Heart left ventricle (tissue), 13 donors: ENCODE measurements at regions not wholly inside any gene's neighbourhood (a gene's known extent, or its start where the extent isn't known, plus 50 kb on each side); places are given as distances from the start of the nearest gene placed in this dataset.

Experiments
- POLR2A ChIP-seq, 2 donors: fragments of 450-650 bp; IDR thresholded peaks; one replicate each; pipeline ENCODE4 v1.6.1; 2017; ENCODE audit warnings: antibody characterized with exemption in 2 of 2, mild to moderate bottlenecking in 2 of 2, moderate library complexity in 2 of 2
- TF ChIP-seq, protein P1 (sequence below), 12 donors: fragments of 200-600 bp; sonication (generic) in 4 of 12; IDR thresholded peaks; one replicate each; pipeline versions ENCODE4 v1.5.0 to v1.8.0; 2018 to 2022; ENCODE audit warnings: antibody characterized with exemption in 12 of 12, mild to moderate bottlenecking in 5 of 12
- donor health status: ischemic (EF 13 %, LVEDD 7.1; RV severe dilation, severe dysfunction).
- donor health status: DM: no; HTN: yes; CAD: no.
- donor health status: DM: no; HTN: no; CAD: no.
- donor health status: ischemic (EF 25% LVEDD 6.9; RV normal size, moderate dysfunction).
- donor health status: ischemic (EF 25% LVEDD 5.7; RV mildly dilated, moderate dysfunction).
- donor health status: ischemic (EF 35%, LVEDD 5.7; RV mildly dilated, moderate dysfunction).
- donor health status: nonischemic (EF 11% LVEDD 7.7; RV severe dilation, severe dysfunction).
- donor health status: DM: yes; HTN: yes; CAD: no.
- donor health status: PGD.
- donor health status: ischemic (EF 29% LVEDD 5.4; RV normal size, mild dysfunction).
- donor health status: nonischemic (EF 23%, LVEDD 6.1; RV moderate dilation, normal function).

DNA sequence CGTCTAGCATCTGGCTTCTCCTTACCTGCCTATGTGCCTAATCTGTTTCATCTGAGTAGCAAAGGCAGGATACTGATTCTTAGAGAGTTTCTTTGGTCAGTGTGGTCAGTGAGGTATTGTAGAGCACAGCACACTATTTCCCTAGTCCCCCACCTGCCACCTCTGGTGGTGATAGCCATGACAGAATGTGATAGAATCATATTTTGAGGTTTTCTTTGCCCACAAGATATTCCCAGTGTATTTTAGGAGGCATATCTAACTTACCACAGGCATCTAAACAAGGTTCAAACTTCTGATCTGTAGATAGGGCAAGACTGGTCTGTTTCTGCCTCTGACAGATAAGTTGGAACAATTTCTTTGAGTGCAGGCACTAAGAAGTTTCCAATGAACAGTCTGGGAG, 188.0 kb downstream of the SOX2 start:
- TF ChIP-seq, protein P1, sequence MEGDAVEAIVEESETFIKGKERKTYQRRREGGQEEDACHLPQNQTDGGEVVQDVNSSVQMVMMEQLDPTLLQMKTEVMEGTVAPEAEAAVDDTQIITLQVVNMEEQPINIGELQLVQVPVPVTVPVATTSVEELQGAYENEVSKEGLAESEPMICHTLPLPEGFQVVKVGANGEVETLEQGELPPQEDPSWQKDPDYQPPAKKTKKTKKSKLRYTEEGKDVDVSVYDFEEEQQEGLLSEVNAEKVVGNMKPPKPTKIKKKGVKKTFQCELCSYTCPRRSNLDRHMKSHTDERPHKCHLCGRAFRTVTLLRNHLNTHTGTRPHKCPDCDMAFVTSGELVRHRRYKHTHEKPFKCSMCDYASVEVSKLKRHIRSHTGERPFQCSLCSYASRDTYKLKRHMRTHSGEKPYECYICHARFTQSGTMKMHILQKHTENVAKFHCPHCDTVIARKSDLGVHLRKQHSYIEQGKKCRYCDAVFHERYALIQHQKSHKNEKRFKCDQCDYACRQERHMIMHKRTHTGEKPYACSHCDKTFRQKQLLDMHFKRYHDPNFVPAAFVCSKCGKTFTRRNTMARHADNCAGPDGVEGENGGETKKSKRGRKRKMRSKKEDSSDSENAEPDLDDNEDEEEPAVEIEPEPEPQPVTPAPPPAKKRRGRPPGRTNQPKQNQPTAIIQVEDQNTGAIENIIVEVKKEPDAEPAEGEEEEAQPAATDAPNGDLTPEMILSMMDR (IDR thresholded peaks at IDR 0.05): no peak
- TF ChIP-seq POLR2A (IDR thresholded peaks at IDR 0.05): no peak
